Karpas-422 (cell line): ENCODE measurements at regions not wholly inside any gene's neighbourhood (a gene's known extent, or its start where the extent isn't known, plus 50 kb on each side); places are given as distances from the start of the nearest gene placed in this dataset.

ENCODE experiments used
- DNase-seq: peaks from one replicate; pipeline ENCODE4 v3.0.0-alpha.2; 2015
- H2AFZ ChIP-seq: fragments of 200-600 bp; sonication (generic); 2 replicates; pipeline ENCODE4 v1.6.1; 2014; ENCODE audit warnings: antibody characterized with exemption, low read length, mixed read lengths
- H3K27ac ChIP-seq: fragments of 200-600 bp; sonication (generic); 2 replicates; pipeline ENCODE4 v1.5.1; 2014; ENCODE audit warnings: mild to moderate bottlenecking, low read length, moderate library complexity
- H3K27me3 ChIP-seq: fragments of 200-600 bp; sonication (generic); 2 replicates; pipeline ENCODE4 v1.6.1; 2014; ENCODE audit warnings: low read length, mixed read lengths
- H3K36me3 ChIP-seq: fragments of 200-600 bp; sonication (generic); 2 replicates; pipeline ENCODE4 v1.6.1; 2014; ENCODE audit warnings: low read length, mixed read lengths; ENCODE audit not compliant: insufficient read depth
- H3K4me1 ChIP-seq: fragments of 200-600 bp; sonication (generic); 2 replicates; pipeline ENCODE4 v1.6.1; 2014; ENCODE audit warnings: mild to moderate bottlenecking, low read length, mixed read lengths
- H3K4me2 ChIP-seq: fragments of 200-600 bp; sonication (generic); 2 replicates; pipeline ENCODE4 v1.6.1; 2014; ENCODE audit warnings: low read length, low read depth, mild to moderate bottlenecking; ENCODE audit not compliant: poor library complexity, severe bottlenecking
- H3K4me3 ChIP-seq: fragments of 200-600 bp; sonication (generic); 2 replicates; pipeline ENCODE4 v1.5.1; 2014; ENCODE audit warnings: mild to moderate bottlenecking, antibody characterized with exemption, low read length, mixed read lengths
- H3K79me2 ChIP-seq: fragments of 200-600 bp; sonication (generic); 2 replicates; pipeline ENCODE4 v1.6.1; 2014; ENCODE audit warnings: mild to moderate bottlenecking, low read length, mixed read lengths
- H3K9ac ChIP-seq: fragments of 200-600 bp; sonication (generic); 2 replicates; pipeline ENCODE4 v1.6.0; 2014; ENCODE audit warnings: low read length
- H3K9me2 ChIP-seq: fragments of 200-600 bp; sonication (generic), shearing (Covaris generic); replicated peaks from 2 replicates; pipeline ENCODE4 v1.6.0; 2014; ENCODE audit warnings: mild to moderate bottlenecking, low read length, moderate library complexity; ENCODE audit not compliant: insufficient read depth
- H3K9me3 ChIP-seq: fragments of 300-700, 200-600 bp; sonication (generic); 2 replicates; pipeline ENCODE4 v1.6.1; 2014; ENCODE audit warnings: low read length, mixed read lengths
- H4K20me1 ChIP-seq: fragments of 200-600 bp; sonication (generic); 2 replicates; pipeline ENCODE4 v1.6.1; 2014; ENCODE audit warnings: mild to moderate bottlenecking, antibody characterized with exemption, low read length, low read depth; ENCODE audit not compliant: insufficient read depth

DNA sequence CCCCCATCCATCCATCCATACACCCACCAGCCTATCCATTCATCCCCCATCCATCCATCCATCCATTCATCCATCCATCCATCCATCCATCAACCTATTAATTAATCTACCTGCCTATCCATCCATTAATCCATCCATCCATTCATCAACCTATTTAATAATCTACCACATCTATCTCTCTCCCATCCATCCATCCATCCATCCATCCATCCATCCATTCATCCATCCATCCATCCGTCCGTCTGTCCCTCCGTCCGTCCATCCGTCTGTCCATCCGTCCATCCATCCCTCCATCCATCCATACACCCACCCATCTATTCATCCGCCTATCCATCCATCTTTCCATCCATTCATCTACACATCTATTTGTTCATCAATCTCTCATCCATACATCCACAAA is 205.3 kb downstream of the VRK1 start:
- H3K4me2 ChIP-seq: no peak overlapping the region

DNA sequence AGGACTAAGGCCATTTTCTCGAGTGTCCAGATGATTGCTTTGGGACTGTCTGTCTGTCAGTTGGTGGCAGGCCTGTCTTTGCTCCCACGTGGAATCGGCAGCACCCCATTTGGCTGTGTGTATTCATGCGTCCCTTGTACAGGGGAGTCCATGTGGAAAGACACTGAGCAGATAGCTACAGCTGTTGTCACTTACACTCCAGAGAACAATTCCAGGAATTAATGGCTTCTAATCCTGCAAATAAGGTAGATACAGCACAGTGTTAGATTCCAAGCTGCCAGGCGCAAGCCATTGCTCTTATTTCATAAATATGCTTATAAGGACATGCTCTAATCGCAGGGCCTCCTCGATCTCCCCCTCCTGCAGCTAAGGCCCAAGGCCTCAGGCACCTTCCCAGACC is 208.8 kb downstream of the VRK1 start:
- Histone ChIP-seq H3K27me3 (no peaks in the 10 kb centered on the region), H3K9me2 (peaks cover 4% of the 10 kb centered on the region; the same call in 1 of the 2 replicates), H3K36me3 (no peaks in the 10 kb centered on the region)

More for the DNA sequence above, 205.3 kb downstream of the VRK1 start:
- Histone ChIP-seq H3K9me2 (peaks cover 4% of the 10 kb centered on the region; the same call in 1 of the 2 replicates), H3K4me1 (peaks cover 12% of the 10 kb centered on the region), H3K27me3 (no peaks in the 10 kb centered on the region), H3K36me3 (no peaks in the 10 kb centered on the region), H4K20me1 (no peaks in the 10 kb centered on the region), H3K9ac (no peak overlapping the region), H3K9me3 (no peaks in the 10 kb centered on the region; the same call in 1 of the 2 replicates), H3K27ac (no peak overlapping the region), H3K4me3 (no peak overlapping the region), H2AFZ (no peak overlapping the region), H3K79me2 (no peaks in the 10 kb centered on the region)
- no peak for DNase-seq

DNA sequence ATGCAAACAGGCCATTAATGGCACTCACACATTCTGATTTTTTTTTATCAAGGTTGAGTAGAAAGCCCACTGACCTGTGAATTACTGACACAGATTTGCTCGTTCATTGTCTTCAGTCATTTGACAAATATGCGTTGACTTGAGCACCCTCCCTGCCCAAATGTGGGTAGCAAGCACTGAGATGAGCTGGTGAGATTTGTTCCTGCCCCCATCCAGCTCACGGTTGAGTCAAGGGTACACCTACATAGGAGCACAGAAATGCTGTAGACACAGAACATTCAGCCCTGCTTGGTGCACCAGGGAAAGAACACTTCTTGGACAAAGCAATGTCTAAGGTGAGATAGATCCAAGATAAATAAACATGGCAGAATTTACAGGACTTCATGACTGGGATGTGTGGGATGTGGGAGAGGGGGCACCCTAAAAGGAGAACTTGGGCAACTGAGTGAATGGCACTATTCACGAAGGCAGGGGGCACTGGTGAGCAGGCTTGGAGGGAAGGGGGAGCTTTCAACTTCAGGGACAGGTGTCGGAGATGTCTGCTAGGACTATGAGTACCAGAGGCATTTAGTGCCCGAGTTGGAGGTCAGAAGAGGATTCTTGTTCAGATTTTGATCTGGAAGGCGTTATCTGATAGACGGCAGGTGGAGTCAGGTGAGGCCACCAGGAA is 213.4 kb downstream of the VRK1 start:
- no peaks in the 10 kb centered on the region for H3K79me2 ChIP-seq
- H3K9me2 ChIP-seq: no peaks in the 10 kb centered on the region
- H3K27ac ChIP-seq: no peak overlapping the region
- peak; percentile 86 for DNase-seq
- no peaks in the 10 kb centered on the region for H4K20me1 ChIP-seq
- no peaks in the 10 kb centered on the region for H3K27me3 ChIP-seq
- no peak overlapping the region for H2AFZ ChIP-seq
- H3K4me1 ChIP-seq: peaks cover 8% of the 10 kb centered on the region
- H3K36me3 ChIP-seq: no peaks in the 10 kb centered on the region
- no peak overlapping the region for H3K4me2 ChIP-seq
- no peak overlapping the region for H3K4me3 ChIP-seq
- no peak overlapping the region for H3K9ac ChIP-seq
- no peaks in the 10 kb centered on the region for H3K9me3 ChIP-seq

More for the DNA sequence above, 208.8 kb downstream of the VRK1 start:
- Histone ChIP-seq H3K4me2 (no peak overlapping the region), H3K79me2 (no peaks in the 10 kb centered on the region), H3K4me3 (no peak overlapping the region), H3K9me3 (no peaks in the 10 kb centered on the region; the same call in 1 of the 2 replicates), H3K9ac (no peak overlapping the region), H4K20me1 (no peaks in the 10 kb centered on the region), H3K4me1 (peaks cover 8% of the 10 kb centered on the region), H2AFZ (no peak overlapping the region), H3K27ac (no peak overlapping the region)
- DNase-seq: no peak

DNA sequence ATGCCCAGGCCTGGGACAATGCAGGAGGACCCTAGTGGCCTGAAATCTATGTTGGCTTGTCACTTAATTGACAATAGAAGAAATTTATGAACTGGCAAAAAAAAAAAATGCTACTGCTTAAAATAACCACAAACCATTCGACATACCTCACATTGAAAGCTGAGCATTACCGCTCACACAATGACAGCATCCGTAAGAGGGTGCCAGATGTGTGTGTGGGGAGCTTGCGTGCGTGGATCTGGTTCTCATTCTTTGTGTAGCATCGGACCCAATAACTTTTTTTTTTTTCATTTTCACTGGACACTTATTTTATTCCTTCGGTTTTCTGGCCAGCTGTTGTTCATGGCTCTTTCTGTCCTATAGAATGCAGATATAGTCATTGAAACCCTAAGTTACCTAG is 216.7 kb downstream of the VRK1 start:
- no peaks in the 10 kb centered on the region for H3K79me2 ChIP-seq
- no peak overlapping the region for H2AFZ ChIP-seq
- no peak overlapping the region for H3K4me3 ChIP-seq
- H3K4me2 ChIP-seq: no peak overlapping the region
- no peak for DNase-seq
- H3K4me1 ChIP-seq: peaks cover 8% of the 10 kb centered on the region
- H3K27me3 ChIP-seq: no peaks in the 10 kb centered on the region; the same call in 1 of the 2 replicates
- no peaks in the 10 kb centered on the region for H4K20me1 ChIP-seq
- peaks cover 14% of the 10 kb centered on the region; the same call in 1 of the 2 replicates for H3K36me3 ChIP-seq
- no peak overlapping the region for H3K9ac ChIP-seq
- H3K9me2 ChIP-seq: no peaks in the 10 kb centered on the region
- H3K27ac ChIP-seq: no peak overlapping the region
- peaks cover 11% of the 10 kb centered on the region for H3K9me3 ChIP-seq

DNA sequence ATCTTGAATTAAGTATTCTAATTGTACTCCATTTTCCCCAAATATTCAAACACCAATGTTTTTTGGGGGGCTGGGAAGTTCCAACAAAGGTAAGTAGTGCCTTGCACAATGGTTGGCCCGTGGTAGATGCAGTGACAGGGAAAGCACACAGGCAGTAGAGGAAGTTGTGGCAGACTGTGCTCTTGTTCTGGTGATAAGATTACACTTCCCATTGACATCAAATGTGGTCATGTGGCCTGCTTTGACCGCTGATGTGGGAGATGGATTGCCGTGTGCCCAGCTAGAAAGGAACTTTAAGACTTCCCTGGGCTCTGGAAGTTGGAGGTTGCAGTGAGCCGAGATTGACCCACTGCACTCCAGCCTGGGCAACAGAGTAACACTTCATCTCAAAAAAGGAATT is 223.8 kb downstream of the VRK1 start:
- Histone ChIP-seq H3K36me3 (peaks cover 14% of the 10 kb centered on the region; the same call in 1 of the 2 replicates), H4K20me1 (no peaks in the 10 kb centered on the region), H2AFZ (no peak overlapping the region), H3K79me2 (no peaks in the 10 kb centered on the region), H3K9me2 (no peaks in the 10 kb centered on the region), H3K4me3 (no peak overlapping the region), H3K27me3 (no peaks in the 10 kb centered on the region; the same call in 1 of the 2 replicates), H3K9me3 (peaks cover 11% of the 10 kb centered on the region), H3K9ac (no peak overlapping the region), H3K27ac (no peak overlapping the region), H3K4me2 (no peak overlapping the region), H3K4me1 (peaks cover 52% of the 10 kb centered on the region)
- DNase-seq: no peak

DNA sequence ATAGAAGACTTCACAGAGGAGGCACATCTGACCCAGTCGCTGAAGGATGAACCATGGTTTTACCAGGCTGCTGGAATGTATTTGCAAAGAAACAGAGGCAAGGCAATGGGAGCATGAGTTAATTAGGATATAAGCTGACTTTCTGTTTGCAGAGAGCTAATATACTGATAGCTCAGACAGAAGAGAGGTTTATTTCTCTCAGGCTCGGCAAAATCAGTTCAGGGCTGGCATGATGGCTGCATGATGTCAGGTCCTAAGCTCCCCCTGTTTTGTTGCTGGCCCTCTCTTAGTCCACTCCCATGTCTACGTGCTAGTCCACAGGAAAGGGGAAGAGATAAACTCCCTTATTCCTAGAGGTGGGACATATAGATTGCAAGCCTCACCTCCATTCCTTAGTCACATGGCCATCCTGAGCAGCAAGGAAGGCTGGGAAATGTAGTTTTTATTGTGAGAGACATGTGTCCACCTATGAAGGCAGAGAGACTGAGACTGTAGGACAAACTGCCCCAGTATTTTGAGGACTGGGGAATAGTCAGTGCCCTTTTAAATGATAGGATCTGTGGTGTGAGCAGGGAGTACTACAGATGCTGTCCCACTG is 224.5 kb downstream of the VRK1 start:
- Histone ChIP-seq H3K27me3 (no peaks in the 10 kb centered on the region; the same call in 1 of the 2 replicates), H2AFZ (0 out of 2 replicates have a peak overlapping the region, but pooled peaks have one; percentile 9), H3K79me2 (no peaks in the 10 kb centered on the region), H3K9me2 (no peaks in the 10 kb centered on the region), H3K27ac (no peak overlapping the region), H3K9me3 (peaks cover 11% of the 10 kb centered on the region), H3K4me2 (no peak overlapping the region), H4K20me1 (no peaks in the 10 kb centered on the region), H3K4me1 (peaks cover 59% of the 10 kb centered on the region), H3K4me3 (no peak overlapping the region), H3K9ac (no peak overlapping the region), H3K36me3 (peaks cover 14% of the 10 kb centered on the region; the same call in 1 of the 2 replicates)
- DNase-seq: peak; percentile 82

DNA sequence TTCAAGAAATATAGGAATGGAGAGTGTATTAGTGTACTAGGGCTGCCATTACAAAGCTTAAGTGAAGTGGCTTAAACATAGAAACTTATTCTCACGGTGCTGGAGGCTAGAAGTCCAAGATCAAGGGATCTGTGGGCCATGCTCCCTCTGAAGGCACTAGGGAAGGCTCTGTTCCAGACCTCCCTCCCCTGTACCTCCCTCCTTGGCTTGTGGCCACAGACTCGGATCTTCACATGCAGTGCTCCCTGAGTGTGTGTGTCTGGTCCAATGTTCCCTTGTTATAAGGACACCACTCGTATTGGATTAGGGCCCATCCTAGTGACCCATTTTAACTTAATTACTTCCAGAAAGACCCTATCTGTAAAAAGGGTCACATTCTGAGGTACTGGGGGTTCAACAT is 225.6 kb downstream of the VRK1 start:
- no peak overlapping the region for H3K4me3 ChIP-seq
- peaks cover 7% of the 10 kb centered on the region; the same call in 1 of the 2 replicates for H3K36me3 ChIP-seq
- H4K20me1 ChIP-seq: no peaks in the 10 kb centered on the region
- H3K27me3 ChIP-seq: no peaks in the 10 kb centered on the region; the same call in 1 of the 2 replicates
- no peaks in the 10 kb centered on the region for H3K79me2 ChIP-seq
- H3K9me3 ChIP-seq: peaks cover 5% of the 10 kb centered on the region; the same call in 1 of the 2 replicates
- H2AFZ ChIP-seq: no peak overlapping the region
- H3K9ac ChIP-seq: no peak overlapping the region
- no peaks in the 10 kb centered on the region for H3K9me2 ChIP-seq
- no peak overlapping the region for H3K27ac ChIP-seq
- H3K4me1 ChIP-seq: peaks cover 69% of the 10 kb centered on the region
- H3K4me2 ChIP-seq: no peak overlapping the region
- no peak for DNase-seq

DNA sequence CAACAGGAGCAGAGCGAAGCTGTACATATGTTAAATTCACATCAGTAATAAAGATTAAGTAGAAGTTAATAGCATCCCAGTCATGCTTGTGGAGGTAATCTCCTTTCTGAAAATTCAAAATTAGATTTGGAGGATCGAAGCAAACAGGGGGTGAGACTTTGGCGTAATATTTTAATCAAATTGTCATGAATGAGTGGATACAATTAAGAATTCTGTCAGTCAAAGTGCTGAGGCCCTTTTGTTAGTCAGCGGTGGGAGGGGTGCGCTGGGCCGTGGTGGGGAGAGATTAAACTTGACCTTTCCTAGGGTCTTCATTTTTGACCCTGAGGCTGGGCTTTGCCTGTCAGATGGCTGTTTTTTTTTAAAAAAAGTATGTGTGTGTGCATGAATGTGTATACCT is 226.7 kb downstream of the VRK1 start:
- peaks cover 81% of the 10 kb centered on the region for H3K4me1 ChIP-seq
- no peaks in the 10 kb centered on the region for H3K9me3 ChIP-seq
- H3K79me2 ChIP-seq: no peaks in the 10 kb centered on the region
- H3K4me3 ChIP-seq: no peak overlapping the region
- H3K4me2 ChIP-seq: peak overlapping the region; percentile 84
- no peak overlapping the region for H3K9ac ChIP-seq
- no peaks in the 10 kb centered on the region; the same call in 1 of the 2 replicates for H3K36me3 ChIP-seq
- no peak overlapping the region for H2AFZ ChIP-seq
- no peaks in the 10 kb centered on the region for H3K27me3 ChIP-seq
- no peaks in the 10 kb centered on the region for H4K20me1 ChIP-seq
- no peaks in the 10 kb centered on the region for H3K9me2 ChIP-seq
- DNase-seq: no peak
- peak overlapping the region; percentile 84; the same call in 1 of the 2 replicates for H3K27ac ChIP-seq
